Hepatocyte (in vitro differentiated cells): ENCODE measurements at regions not wholly inside any gene's neighbourhood (a gene's known extent, or its start where the extent isn't known, plus 50 kb on each side); places are given as distances from the start of the nearest gene placed in this dataset.

Experiments
- CTCF ChIP-seq: fragments of 200-600 bp; sonication (generic); IDR thresholded peaks from 2 replicates; pipeline ENCODE4 v1.5.1; 2016; ENCODE audit warnings: antibody characterized with exemption, mild to moderate bottlenecking; ENCODE audit not compliant: poor library complexity
- EZH2phosphoT487 ChIP-seq: fragments of 200-600 bp; sonication (generic); IDR thresholded peaks from one replicate; pipeline ENCODE4 v1.6.1; 2018; ENCODE audit warnings: antibody characterized with exemption, mild to moderate bottlenecking, low read depth, moderate library complexity; ENCODE audit not compliant: unreplicated experiment, severe bottlenecking

GRCh38 chr15:39124553-39125171 is 456.2 kb upstream of the THBS1 start:
- TF ChIP-seq CTCF (no peak), EZH2phosphoT487 (no peak)
